BJ (cell line): ENCODE measurements at regions not wholly inside any gene's neighbourhood (a gene's known extent, or its start where the extent isn't known, plus 50 kb on each side); places are given as distances from the start of the nearest gene placed in this dataset.

Source experiments
- CTCF ChIA-PET: fragments of 350-600 bp; formaldehyde crosslinking; extraction: SDS; loops from one replicate; lab custom pipeline; 2021; ENCODE audit warnings: antibody characterized with exemption, inconsistent platforms; lab: Yijun Ruan, JAX
- POLR2A ChIA-PET: fragments of 300-600 bp; sonication (Branson Sonifier 250); formaldehyde crosslinking; extraction: SDS; loops from one replicate; lab custom pipeline; 2021; ENCODE audit warnings: antibody characterized with exemption; lab: Charles Lee
- DNase-seq: peaks from one replicate; pipeline ENCODE4 v3.0.0-alpha.2; 2011; ENCODE audit warnings: low read depth
- H3K27me3 ChIP-seq: 2 replicates; pipeline ENCODE4 v1.6.0; 2011; ENCODE audit warnings: low read length; ENCODE audit not compliant: control insufficient read depth, insufficient read depth
- H3K36me3 ChIP-seq: 2 replicates; pipeline ENCODE4 v1.5.1; 2011; ENCODE audit warnings: low read length; ENCODE audit not compliant: control insufficient read depth, insufficient read depth
- H3K4me3 ChIP-seq: 2 replicates; pipeline ENCODE4 v1.5.1; 2011; ENCODE audit warnings: low read depth, mild to moderate bottlenecking, control low read depth, low read length
- CTCF ChIP-seq: IDR thresholded peaks from 2 replicates; pipeline ENCODE4 v1.5.1; 2011; ENCODE audit warnings: low read depth, mild to moderate bottlenecking, control low read depth, inconsistent platforms, low read length, moderate library complexity; ENCODE audit not compliant: insufficient read depth

DNA sequence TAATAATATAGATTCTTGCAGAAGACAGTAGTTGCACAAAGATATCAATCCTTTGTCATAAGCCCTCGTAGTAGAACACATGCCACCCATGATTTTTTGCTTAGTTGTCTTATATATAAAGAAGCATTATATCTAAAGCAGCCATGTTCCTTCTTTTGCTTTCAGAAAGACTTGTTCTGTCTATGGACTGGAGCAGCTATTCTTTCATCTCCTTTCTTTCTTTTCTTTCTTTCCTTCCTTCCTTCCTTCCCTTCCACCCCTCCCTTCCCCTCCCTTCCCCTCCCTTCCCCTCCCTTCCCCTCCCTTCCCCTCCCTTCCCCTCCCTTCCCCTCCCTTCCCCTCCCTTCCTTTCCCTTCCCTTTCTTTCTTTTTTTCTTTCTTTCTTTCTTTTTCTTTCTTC lies 104.0 kb upstream of the HS3ST4 start:
- Histone ChIP-seq H3K4me3 (no peak overlapping the region), H3K27me3 (no peaks in the 10 kb centered on the region), H3K36me3 (no peaks in the 10 kb centered on the region)
- ChIA-PET CTCF (interaction anchor here (0.6 kb wide), 1 partner anchor 183 kb away, joined by 3 read pairs; no protein-coding TSS in a partner anchor), POLR2A (interaction anchor here (0.6 kb wide), 1 partner anchor 117 kb away, joined by 5 read pairs; no protein-coding TSS in a partner anchor)
- TF ChIP-seq CTCF = no peak
- no peak for DNase-seq

DNA sequence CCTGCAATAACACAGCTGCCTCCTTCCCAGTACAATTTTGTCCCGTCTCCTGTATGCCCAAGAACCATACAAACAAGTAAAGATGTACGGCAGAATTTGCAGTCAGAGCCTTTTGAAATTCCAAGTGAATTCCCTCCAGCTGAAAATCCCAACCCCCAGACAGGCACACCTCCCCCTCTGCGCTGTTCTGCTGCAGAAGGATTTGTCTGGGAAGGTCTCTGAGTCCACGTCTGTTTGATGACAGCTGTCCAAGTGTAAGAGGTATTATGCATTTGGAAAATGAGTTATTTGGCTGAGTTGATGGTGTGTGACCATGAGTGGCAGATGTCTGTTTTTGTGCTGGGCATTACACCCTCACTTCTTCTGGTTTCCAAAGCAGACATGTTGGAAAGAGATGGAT lies 104.9 kb upstream of the HS3ST4 start:
- no peak for DNase-seq
- Histone ChIP-seq H3K27me3 (no peaks in the 10 kb centered on the region), H3K4me3 (no peak overlapping the region), H3K36me3 (no peaks in the 10 kb centered on the region)
- TF ChIP-seq CTCF = no peak
- CTCF ChIA-PET = no interaction called here
- POLR2A ChIA-PET = no interaction called here

DNA sequence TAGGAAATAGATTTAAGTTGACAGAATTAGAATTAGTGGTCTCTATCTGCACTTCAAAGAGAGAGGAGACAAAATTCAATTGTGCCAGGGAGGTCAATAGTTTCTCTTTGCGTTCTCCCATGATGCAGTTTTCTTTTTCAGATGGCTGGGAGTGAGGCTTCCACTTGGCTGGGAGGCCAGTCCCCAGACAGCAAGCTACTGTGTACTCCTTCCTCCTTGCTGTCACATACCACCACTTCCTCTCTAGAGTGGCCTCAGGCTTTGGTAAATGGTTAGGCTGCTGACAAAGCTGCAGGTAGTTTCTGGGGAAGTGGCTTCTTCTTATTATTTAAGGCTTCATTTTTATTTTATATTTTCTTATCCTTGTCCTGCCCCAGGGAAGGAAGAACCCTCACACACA lies 106.2 kb upstream of the HS3ST4 start:
- DNase-seq = no peak
- H3K4me3 ChIP-seq = no peak overlapping the region
- no peaks in the 10 kb centered on the region for H3K36me3 ChIP-seq
- POLR2A ChIA-PET = no interaction called here
- no peaks in the 10 kb centered on the region for H3K27me3 ChIP-seq
- CTCF ChIA-PET = no interaction called here
- TF ChIP-seq CTCF = no peak

- no peak overlapping the region for H3K4me3 ChIP-seq
- DNase-seq = no peak
- ChIA-PET POLR2A (no interaction called here), CTCF (no interaction called here)
- H3K27me3 ChIP-seq = no peaks in the 10 kb centered on the region
- no peak for TF ChIP-seq CTCF
- no peaks in the 10 kb centered on the region for H3K36me3 ChIP-seq
These were observed 111.7 kb upstream of the HS3ST4 start for GRCh38 chr16:25580041-25580440.

DNA sequence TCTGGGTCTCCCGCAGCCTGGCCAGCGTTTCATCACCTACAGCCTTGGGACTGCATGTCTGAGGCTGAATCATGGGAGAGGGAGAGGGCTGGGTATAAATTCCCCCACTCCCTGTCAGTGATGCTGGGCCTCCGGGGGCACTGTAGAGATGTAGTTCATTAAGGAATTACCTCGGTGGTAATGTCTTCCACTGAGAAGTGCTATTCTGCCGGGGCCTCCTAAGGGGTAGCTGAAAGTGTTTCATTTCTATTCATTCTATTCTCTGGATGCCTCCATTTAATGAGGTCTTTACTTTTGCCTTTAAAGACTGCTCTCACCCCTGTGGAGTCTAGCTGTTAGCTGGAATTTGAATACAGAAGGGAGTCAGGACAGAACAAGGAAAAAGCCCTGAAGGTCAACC lies 116.4 kb upstream of the HS3ST4 start:
- Histone ChIP-seq H3K36me3 (no peaks in the 10 kb centered on the region), H3K4me3 (no peak overlapping the region), H3K27me3 (no peaks in the 10 kb centered on the region)
- POLR2A ChIA-PET = no interaction called here
- TF ChIP-seq CTCF = no peak
- CTCF ChIA-PET = no interaction called here
- DNase-seq = no peak
